Renal cortical epithelial cell (primary cell): ENCODE measurements at regions not wholly inside any gene's neighbourhood (a gene's known extent, or its start where the extent isn't known, plus 50 kb on each side); places are given as distances from the start of the nearest gene placed in this dataset.
"Not testable (repeated sequence)": the region's sequence is repeated elsewhere in the genome, so short reads cannot be mapped to it uniquely, and the experiment has no call there.

Experiments
- DNase-seq: peaks from one replicate; pipeline ENCODE4 v3.0.0-alpha.2; 2011; ENCODE audit warnings: low read depth

- peak; percentile 57 for DNase-seq
Observed at GRCh38 chr5:125044491-125045282, 298.2 kb upstream of the ZNF608 start.

GRCh38 chr5:125045646-125046045, 299.2 kb upstream of the ZNF608 start:
- DNase-seq: no peak

GRCh38 chr5:125046838-125047237, 300.4 kb upstream of the ZNF608 start:
- DNase-seq: no peak

DNA sequence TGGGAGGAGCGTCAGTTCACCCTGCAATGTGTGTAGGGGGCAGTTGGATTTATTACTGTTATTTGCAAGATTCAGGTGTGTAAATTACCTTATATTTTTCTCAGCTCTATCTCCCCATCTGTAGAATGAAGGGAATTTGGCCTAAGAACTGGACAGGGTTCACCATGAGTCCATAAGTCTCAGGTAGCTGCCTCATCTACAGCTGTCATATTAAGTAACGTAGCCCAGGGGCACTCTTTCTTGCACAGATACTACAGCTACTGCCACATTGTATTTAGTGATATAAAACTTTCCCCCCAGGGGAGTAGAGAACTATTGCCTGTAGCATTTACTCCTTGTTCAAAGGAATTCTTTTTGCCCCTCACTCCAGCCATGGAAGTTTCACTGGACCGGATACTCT, 301.4 kb upstream of the ZNF608 start:
- no peak for DNase-seq

DNA sequence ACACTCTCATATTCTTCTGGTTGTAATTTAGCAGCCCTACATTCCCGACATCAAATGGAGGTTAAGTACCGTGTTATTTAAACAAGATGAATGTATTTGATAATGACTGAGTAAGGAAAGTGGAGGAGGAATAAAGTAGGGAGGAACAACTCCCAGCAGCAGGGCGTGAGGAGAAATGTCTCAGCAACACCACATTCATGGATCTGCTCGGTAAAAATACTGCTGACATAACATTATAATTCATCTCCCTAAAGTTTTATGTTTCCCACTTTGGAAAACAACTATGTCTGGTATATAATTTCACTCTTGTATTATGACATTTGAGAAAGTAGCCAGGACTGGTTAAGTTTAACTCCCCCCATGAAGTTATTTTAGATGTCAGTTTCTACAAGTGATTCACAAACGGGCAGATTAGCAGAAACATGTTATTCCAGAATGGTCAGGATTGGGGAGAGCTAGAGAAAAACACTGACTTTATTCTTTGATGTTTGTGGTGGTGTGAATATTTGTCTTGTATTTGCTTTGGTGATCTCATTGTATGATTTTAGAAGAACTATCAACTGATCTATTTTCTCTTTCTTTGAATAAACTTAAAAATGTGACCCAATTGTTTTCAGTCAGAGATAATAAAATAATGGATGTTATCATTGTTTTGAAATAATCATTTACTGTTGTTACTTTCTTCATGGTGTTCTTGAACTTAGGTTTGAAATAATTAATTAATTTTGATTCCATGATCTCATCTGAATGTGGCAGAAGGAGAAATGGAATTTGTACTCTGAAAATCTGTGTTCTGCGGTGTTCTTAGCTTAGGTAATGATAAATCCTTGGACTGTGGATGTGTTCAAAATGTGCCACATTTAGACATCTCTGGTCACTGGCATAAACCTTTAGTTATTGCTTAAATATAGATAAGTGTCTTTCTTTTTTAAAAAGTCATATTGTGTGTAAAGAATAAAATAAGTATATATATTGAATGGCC, 303.6 kb upstream of the ZNF608 start:
- peak; percentile 26 for DNase-seq

DNA sequence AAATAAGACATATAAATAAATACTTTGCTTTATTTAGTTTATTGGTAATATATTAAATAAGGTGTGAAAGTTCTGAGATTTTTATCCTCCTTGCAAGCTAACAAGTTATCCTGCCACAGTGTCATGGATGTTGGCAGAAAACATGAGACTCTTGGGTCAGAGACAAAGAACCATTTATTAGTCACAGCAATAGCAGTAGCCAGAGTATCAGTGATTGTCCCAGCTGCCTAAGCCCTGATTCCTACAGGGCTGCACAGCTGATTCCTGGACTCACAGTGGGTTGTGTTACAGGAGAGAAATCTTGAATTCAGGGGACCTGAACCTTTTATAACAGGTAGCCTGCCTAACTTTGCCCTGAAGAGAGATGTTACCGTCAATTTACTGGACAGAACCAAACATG, 304.5 kb upstream of the ZNF608 start:
- DNase-seq: no peak

DNA sequence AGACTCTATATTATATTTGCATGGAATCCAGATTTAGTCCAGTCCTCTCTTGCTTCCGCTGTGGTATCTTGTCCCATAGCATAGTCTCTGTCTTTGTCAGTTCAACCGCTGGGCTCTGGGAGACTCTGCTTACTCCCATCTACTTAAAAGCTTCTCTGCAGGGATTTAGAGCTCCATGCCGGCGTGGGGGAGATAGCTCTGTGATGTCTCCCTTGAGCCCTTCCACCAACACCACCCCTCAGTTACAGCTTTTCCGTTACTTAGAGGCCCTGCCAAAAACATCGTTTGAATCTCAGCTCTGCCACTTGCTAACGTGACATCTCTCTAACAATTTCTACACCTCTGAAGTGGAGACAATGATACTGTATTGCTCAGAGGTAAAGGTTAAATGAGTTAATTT, 306.1 kb upstream of the ZNF608 start:
- no peak for DNase-seq

- DNase-seq: no peak
Observed at GRCh38 chr5:125053179-125053578, 306.7 kb upstream of the ZNF608 start.

DNA sequence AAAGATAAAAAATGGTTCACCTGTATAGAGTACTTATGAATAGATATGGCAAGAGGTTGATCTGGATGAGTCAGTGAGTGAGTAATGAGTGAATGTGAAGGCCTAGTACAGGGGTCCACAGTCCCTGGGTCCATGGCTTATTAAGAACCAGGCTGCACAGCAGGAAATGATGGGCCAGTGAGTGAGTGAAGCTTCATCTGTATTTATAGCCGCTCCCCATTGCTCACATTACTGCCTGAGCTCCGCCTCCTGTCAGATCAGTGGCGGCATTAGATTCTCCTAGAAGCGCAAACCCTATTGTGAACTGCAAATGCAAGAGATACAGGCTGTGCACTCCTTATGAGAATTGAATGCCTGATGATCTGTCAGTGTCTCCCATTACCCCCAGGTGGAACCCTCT, 307.7 kb upstream of the ZNF608 start:
- DNase-seq: no peak

DNA sequence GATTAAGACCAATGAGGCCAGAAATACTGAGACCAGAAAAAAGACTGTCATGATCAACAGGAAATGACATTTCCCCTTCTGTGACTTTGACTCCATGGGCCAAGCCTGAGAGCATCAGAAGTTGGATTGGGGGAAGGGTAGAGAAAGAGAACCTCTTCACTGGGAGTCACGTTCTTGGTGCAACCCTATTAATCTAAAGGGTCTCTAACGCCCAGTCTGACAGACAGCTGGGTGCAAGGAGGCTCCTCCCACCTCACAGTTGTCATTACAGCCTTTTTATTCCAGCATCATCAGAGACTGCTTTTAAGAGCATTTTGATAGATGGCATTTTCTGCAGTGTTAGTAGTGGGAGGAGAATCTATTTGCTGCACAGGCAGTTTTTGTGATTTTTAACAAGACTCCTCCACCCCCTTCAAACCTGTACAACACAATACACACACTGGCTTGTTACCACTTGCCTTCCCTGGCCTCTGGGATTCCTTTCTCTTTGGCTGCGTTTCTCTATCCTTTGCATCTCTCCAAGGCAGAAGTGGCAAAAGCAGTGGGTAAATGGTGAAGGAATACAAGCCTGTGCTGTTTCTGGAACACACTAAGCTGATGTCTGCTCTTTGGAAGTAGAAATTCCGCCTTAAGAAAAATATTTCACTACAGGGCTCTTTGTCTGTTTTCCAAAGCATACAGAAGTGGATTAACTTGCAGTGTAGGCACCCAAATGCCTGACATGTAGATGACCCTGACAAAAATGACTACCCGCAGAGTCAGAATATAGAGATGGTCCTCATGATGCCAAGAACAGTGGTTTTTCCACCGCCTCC, 310.4 kb upstream of the ZNF608 start:
- no peak for DNase-seq

DNA sequence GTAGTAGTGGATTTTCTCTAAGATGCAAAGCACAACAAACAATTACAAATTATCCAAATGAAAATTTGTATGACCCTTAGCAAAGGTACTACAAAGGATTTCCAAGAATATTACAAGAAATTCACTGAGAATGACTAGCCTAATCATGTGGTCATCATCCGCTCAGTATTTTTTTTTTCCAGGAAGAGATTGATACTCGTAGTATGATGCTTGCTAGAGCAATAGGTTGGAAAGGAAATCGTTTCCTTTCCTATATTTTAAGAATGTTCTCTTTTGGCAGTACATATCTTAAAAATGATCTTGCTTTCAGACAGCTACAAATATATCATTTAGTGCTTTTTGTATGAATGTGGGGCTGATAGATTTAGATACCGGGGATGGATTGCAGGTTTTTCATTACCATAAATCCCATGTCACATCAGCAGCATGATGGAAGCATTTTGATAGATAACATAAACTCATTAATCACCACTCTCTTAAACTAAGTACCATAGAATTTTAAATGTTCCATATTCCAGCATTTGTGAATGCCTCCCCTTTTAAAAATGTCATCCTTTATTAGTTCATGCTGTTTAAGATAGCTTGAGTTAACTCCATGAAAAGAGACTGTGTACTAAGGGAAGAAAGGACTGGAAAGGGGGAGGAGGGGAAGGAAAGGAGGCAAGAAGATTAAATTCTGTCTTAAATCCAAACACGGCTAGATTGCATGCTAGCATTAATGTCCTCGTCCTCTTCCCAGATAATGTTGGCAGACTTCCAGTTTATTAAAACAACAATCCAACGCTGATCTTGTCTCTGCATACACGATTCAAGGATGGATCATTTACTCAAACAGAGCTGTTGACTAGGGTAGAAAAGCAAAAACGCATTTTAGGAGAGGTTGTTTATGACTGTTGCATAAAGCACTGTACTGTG, 311.7 kb upstream of the ZNF608 start:
- no peak for DNase-seq

- peak; percentile 67 for DNase-seq
Observed at GRCh38 chr5:125059255-125060002, 313.0 kb upstream of the ZNF608 start.

DNA sequence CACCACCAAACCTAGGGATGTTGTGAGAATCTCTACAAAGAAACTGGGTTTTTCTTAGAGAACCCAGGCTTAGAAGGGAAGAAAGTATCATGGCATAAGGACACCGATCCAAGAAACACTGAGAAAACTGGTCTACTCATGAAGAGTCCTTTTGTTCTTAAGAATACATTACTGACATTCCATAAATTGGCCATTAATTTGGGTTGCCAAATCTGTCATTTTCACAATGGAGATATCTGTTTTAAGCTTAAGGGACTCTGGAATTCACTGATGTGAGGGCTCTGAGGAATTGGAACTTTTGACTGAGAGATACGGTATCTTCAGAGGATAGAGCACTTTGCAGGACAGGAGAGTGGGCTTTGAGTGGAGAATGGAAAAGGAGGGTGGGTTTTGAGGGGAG, 315.3 kb upstream of the ZNF608 start:
- no peak for DNase-seq

- peak; percentile 28 for DNase-seq
Observed at GRCh38 chr5:125064621-125065438, 318.4 kb upstream of the ZNF608 start.

DNA sequence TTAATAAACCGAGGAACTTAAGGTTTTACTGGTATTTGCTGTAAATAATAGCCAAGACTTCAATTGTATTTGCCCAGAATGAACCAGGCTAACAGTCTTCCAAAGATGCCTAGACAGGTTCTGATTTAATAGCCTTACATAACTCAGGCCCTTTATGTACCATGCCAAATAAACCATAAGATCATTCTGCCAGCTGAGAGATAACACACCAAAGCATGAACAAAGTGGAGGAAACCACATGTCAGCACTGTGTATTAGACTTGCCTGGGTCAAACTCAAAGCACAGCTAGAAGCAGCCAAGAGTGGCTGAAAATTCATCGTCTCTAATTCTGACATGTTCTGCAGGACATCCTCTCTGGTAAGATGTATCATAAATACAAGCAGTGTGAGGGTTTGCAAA, 319.3 kb upstream of the ZNF608 start:
- DNase-seq: no peak

DNA sequence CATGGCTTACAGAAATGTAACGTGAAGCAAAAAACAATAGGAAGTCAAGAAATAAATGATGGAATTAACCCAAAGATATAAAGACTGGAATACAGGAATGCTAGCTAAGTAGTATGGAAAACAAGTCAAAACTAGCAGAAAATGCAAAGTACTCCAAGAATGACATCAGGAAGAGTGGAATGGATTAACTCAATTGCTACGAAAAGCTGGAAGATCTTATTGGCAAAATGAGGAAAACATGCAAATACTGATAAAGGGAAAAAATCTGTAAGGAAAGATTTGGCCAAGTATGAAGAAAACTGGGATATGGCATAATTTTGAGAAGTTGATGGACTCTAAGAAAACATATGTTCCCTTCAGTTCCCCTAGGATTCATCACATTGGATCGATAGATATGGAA, 324.5 kb upstream of the ZNF608 start:
- no peak for DNase-seq

- DNase-seq: no peak
Observed at GRCh38 chr5:125073090-125073489, 326.7 kb upstream of the ZNF608 start.

GRCh38 chr5:125075567-125075966, 329.1 kb upstream of the ZNF608 start:
- no peak for DNase-seq

DNA sequence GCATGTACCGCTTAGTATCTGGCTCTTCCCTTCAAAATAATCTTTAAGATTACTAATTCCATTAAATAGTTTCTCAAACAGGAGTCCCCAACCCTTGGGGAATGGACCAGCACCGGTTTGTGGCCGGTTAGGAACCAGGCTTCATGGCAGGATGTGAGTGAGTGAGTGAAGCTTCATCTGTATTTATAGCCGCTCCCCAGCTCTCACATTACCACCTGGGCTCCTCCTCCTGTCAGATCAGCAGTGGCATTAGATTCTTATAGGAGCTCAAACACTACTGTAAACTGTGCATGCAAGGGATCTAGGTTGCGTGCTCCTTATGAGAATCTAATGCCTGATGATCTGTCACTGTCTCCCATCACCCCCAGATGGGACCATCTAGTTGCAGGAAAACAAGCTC, 332.6 kb upstream of the ZNF608 start:
- DNase-seq: not testable (repeated sequence)
